Panc1 (cell line): ENCODE measurements at regions not wholly inside any gene's neighbourhood (a gene's known extent, or its start where the extent isn't known, plus 50 kb on each side); places are given as distances from the start of the nearest gene placed in this dataset.

Source experiments
- ATAC-seq: fragments of 200-7000 bp; cut with Tn5 transposase; 2 replicates; pipeline ENCODE4 v1.9.1; 2020; ENCODE audit warnings: mild to moderate bottlenecking, moderate library complexity
- BruUV-seq: library from RNA; stranded (reverse); fragments of 400-500 nt; replicated peaks from 2 replicates; lab custom pipeline; 2021; lab: Mats Ljungman, UMichigan
- CTCF ChIA-PET: fragments of 300-600 bp; sonication (Branson Sonifier 250); formaldehyde crosslinking; loops from one replicate; lab custom pipeline; 2022; ENCODE audit warnings: antibody characterized with exemption; lab: Charles Lee
- POLR2A ChIA-PET: fragments of 300-600 bp; sonication (Branson Sonifier 250); formaldehyde crosslinking; loops from one replicate; lab custom pipeline; 2022; ENCODE audit warnings: antibody characterized with exemption; lab: Charles Lee
- DNase-seq: peaks from one replicate; pipeline ENCODE4 v3.0.0-alpha.2; 2010; ENCODE audit warnings: low read depth, low spot score
- H3K27ac ChIP-seq: 2 replicates; pipeline ENCODE4 v1.5.1; 2011; ENCODE audit warnings: mild to moderate bottlenecking, low read length, inconsistent platforms
- H3K27me3 ChIP-seq: fragments of 200-500 bp; sonication (Bioruptor generic); 2 replicates; pipeline ENCODE4 v1.6.0; 2014; ENCODE audit warnings: low read length, inconsistent platforms; ENCODE audit not compliant: control insufficient read depth, insufficient read depth
- H3K36me3 ChIP-seq: fragments of 200-500 bp; sonication (Bioruptor generic); 2 replicates; pipeline ENCODE4 v1.5.1; 2014; ENCODE audit warnings: inconsistent platforms, mild to moderate bottlenecking, low read length, moderate library complexity; ENCODE audit not compliant: control insufficient read depth, insufficient read depth
- H3K4me1 ChIP-seq: 2 replicates; pipeline ENCODE4 v1.5.1; 2011; ENCODE audit warnings: inconsistent platforms, mild to moderate bottlenecking, low read length, moderate library complexity; ENCODE audit not compliant: control insufficient read depth, insufficient read depth
- H3K4me3 ChIP-seq, 2 experiments: 2 replicates each; pipeline ENCODE4 v1.5.1; 2011 to 2012; ENCODE audit warnings: low read depth in 2 of 2, low read length in 2 of 2, mild to moderate bottlenecking in 2 of 2, inconsistent platforms in 1 of 2, moderate library complexity in 1 of 2
- H3K9me3 ChIP-seq: fragments of 200-500 bp; sonication (Bioruptor generic); 2 replicates; pipeline ENCODE4 v1.5.1; 2014; ENCODE audit warnings: low read depth, mild to moderate bottlenecking, inconsistent platforms, low read length, moderate library complexity; ENCODE audit not compliant: control insufficient read depth, insufficient read depth
- POLR2AphosphoS5 ChIP-seq: IDR thresholded peaks from 2 replicates; pipeline ENCODE4 v1.6.1; 2012; ENCODE audit warnings: mild to moderate bottlenecking, low read depth, low read length, moderate library complexity
- SIN3A ChIP-seq: IDR thresholded peaks from 2 replicates; pipeline ENCODE4 v1.6.1; 2012; ENCODE audit warnings: low read depth, mild to moderate bottlenecking, low read length, moderate library complexity, borderline replicate concordance; ENCODE audit not compliant: insufficient read depth
- TCF7L2 ChIP-seq: IDR thresholded peaks from 2 replicates; pipeline ENCODE4 v1.6.1; 2011; ENCODE audit warnings: mild to moderate bottlenecking, low read depth, low read length, inconsistent platforms
- in situ Hi-C: cut with HindIII; loops from 2 replicates; pipeline ENCODE4 v1.10.0; 2016; ENCODE audit warnings: low sequenced_read_pairs, low pct_unique_long_range_greater_than_20kb
- intact Hi-C: fragments of 100-400 bp; cut with micrococcal nuclease; formaldehyde crosslinking; loops from one replicate; pipeline ENCODE4 v1.10.0; 2022; ENCODE audit not compliant: unreplicated experiment
- TF ChIP-seq, protein P1 (sequence below), 2 experiments: IDR thresholded peaks; 2 replicates each; pipeline ENCODE4 v1.6.1; 2011 to 2012; ENCODE audit warnings: low read depth in 2 of 2, control low read depth in 1 of 2, low read length in 1 of 2, mild to moderate bottlenecking in 1 of 2, moderate library complexity in 1 of 2; ENCODE audit not compliant: insufficient read depth in 1 of 2
- TF ChIP-seq, protein P2 (sequence below): fragments of 450-650 bp; IDR thresholded peaks from 2 replicates; pipeline ENCODE4 v1.5.1; 2017; ENCODE audit warnings: mild to moderate bottlenecking

DNA sequence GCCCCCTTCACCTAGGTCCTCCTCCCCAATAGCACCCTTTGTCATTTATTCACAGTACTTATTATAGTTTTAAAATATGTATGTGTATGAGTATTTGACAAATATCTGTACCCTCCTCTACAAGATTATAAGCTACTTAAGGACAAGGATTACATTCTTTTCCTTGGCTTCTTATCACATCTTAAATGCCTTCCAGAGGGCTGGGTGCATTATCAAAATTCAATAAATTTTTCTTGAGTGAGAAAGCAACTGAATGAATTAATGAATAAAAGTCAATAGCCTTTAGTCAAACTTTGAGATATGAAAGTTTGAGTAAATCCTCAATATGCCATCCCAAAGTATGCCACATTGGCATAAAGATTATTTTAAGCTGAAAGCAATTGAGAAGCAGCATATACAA lies 621.7 kb downstream of the DNAH5 start:
- Histone ChIP-seq H3K36me3 (no peaks in the 10 kb centered on the region), H3K27ac (no peak overlapping the region), H3K9me3 (no peaks in the 10 kb centered on the region), H3K27me3 (no peaks in the 10 kb centered on the region), H3K4me3 (no peak overlapping the region), H3K4me1 (no peaks in the 10 kb centered on the region)
- in situ Hi-C loops: no loop called here
- DNase-seq (no peak), ATAC-seq (no peak)
- BruUV-seq: no TSS peak
- intact Hi-C loops: no loop called here
- TF ChIP-seq TCF7L2: no peak
- TF ChIP-seq, protein P1, sequence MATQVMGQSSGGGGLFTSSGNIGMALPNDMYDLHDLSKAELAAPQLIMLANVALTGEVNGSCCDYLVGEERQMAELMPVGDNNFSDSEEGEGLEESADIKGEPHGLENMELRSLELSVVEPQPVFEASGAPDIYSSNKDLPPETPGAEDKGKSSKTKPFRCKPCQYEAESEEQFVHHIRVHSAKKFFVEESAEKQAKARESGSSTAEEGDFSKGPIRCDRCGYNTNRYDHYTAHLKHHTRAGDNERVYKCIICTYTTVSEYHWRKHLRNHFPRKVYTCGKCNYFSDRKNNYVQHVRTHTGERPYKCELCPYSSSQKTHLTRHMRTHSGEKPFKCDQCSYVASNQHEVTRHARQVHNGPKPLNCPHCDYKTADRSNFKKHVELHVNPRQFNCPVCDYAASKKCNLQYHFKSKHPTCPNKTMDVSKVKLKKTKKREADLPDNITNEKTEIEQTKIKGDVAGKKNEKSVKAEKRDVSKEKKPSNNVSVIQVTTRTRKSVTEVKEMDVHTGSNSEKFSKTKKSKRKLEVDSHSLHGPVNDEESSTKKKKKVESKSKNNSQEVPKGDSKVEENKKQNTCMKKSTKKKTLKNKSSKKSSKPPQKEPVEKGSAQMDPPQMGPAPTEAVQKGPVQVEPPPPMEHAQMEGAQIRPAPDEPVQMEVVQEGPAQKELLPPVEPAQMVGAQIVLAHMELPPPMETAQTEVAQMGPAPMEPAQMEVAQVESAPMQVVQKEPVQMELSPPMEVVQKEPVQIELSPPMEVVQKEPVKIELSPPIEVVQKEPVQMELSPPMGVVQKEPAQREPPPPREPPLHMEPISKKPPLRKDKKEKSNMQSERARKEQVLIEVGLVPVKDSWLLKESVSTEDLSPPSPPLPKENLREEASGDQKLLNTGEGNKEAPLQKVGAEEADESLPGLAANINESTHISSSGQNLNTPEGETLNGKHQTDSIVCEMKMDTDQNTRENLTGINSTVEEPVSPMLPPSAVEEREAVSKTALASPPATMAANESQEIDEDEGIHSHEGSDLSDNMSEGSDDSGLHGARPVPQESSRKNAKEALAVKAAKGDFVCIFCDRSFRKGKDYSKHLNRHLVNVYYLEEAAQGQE (IDR thresholded peaks at IDR 0.05; ENCODE audit: insufficient read depth in 1 of 2, low read depth in 2 of 2, low read length in 1 of 2): no peak
- TF ChIP-seq POLR2AphosphoS5: no peak
- TF ChIP-seq, protein P2, sequence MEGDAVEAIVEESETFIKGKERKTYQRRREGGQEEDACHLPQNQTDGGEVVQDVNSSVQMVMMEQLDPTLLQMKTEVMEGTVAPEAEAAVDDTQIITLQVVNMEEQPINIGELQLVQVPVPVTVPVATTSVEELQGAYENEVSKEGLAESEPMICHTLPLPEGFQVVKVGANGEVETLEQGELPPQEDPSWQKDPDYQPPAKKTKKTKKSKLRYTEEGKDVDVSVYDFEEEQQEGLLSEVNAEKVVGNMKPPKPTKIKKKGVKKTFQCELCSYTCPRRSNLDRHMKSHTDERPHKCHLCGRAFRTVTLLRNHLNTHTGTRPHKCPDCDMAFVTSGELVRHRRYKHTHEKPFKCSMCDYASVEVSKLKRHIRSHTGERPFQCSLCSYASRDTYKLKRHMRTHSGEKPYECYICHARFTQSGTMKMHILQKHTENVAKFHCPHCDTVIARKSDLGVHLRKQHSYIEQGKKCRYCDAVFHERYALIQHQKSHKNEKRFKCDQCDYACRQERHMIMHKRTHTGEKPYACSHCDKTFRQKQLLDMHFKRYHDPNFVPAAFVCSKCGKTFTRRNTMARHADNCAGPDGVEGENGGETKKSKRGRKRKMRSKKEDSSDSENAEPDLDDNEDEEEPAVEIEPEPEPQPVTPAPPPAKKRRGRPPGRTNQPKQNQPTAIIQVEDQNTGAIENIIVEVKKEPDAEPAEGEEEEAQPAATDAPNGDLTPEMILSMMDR: no peak
- no peak for TF ChIP-seq SIN3A
- ChIA-PET CTCF (no interaction called here), POLR2A (interaction anchor here (0.5 kb wide), 1 partner anchor 719 kb away, joined by 7 read pairs; no protein-coding TSS in a partner anchor)

DNA sequence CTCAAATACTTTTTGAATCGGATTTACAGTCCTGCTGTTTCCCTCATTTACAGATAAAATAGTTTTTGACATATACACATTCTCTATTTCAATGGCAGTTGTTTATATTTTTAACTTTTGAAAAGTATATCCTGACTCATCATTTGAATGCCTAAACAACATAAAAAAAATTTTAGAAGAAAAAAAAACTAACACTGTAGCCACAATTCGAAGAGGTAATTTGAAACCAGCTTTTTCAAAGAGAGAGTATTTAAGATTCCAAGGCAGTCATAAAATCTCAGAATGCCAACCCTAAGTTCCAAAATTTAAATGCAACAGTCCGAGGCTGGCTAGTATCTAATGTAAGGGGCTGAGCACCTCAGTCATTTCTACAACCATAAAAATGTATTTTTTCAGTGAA lies 626.8 kb downstream of the DNAH5 start:
- Histone ChIP-seq H3K4me1 (no peaks in the 10 kb centered on the region), H3K4me3 (no peak overlapping the region), H3K36me3 (no peaks in the 10 kb centered on the region), H3K9me3 (no peaks in the 10 kb centered on the region), H3K27me3 (no peaks in the 10 kb centered on the region), H3K27ac (no peak overlapping the region)
- CTCF ChIA-PET: no interaction called here
- TF ChIP-seq POLR2AphosphoS5 (no peak), SIN3A (no peak), TCF7L2 (no peak)
- TF ChIP-seq, protein P2: no peak
- TF ChIP-seq, protein P1 (IDR thresholded peaks at IDR 0.05; ENCODE audit: insufficient read depth in 1 of 2, low read depth in 2 of 2, low read length in 1 of 2): no peak
- in situ Hi-C loops (no loop called here), intact Hi-C loops (no loop called here)
- ATAC-seq: no peak
- DNase-seq: no peak
- POLR2A ChIA-PET: no interaction called here
- no TSS peak for BruUV-seq
